Peyer's patch (tissue), 4 donors: ENCODE measurements at regions not wholly inside any gene's neighbourhood (a gene's known extent, or its start where the extent isn't known, plus 50 kb on each side); places are given as distances from the start of the nearest gene placed in this dataset.

Experiments used
- CTCF ChIP-seq, 6 experiments: fragments of 450-650 bp in 4 of 6; fragments of 200-600 bp in 2 of 6; sonication (generic) in 1 of 6; IDR thresholded peaks; one replicate each; pipeline ENCODE4 v1.5.1; 2017 to 2019; ENCODE audit warnings: antibody characterized with exemption in 6 of 6, mild to moderate bottlenecking in 3 of 6, moderate library complexity in 1 of 6
- POLR2A ChIP-seq, 2 donors: fragments of 450-650 bp; IDR thresholded peaks; one replicate each; pipeline ENCODE4 v1.5.1; 2017; ENCODE audit warnings: antibody characterized with exemption in 2 of 2, mild to moderate bottlenecking in 2 of 2, moderate library complexity in 2 of 2

- TF ChIP-seq CTCF (IDR thresholded peaks at IDR 0.05) (no peak), POLR2A (IDR thresholded peaks at IDR 0.05) (no peak)
Observed at GRCh38 chr4:138957302-138957701, 58.3 kb upstream of the NOCT start.
